HL-60/S4 treated with phorbol 12-myristate 13-acetate at 8.2 ng/mL for 4 days and 3 days (cell line): ENCODE measurements at regions not wholly inside any gene's neighbourhood (a gene's known extent, or its start where the extent isn't known, plus 50 kb on each side); places are given as distances from the start of the nearest gene placed in this dataset.
"Not testable (repeated sequence)": the region's sequence is repeated elsewhere in the genome, so short reads cannot be mapped to it uniquely, and the experiment has no call there.

ENCODE experiments used
- in situ Hi-C: fragments of 300-500 bp; cut with MboI; formaldehyde crosslinking; loops from 2 replicates; pipeline ENCODE4 v1.15.0; 2022; ENCODE audit warnings: low sequenced_read_pairs

DNA sequence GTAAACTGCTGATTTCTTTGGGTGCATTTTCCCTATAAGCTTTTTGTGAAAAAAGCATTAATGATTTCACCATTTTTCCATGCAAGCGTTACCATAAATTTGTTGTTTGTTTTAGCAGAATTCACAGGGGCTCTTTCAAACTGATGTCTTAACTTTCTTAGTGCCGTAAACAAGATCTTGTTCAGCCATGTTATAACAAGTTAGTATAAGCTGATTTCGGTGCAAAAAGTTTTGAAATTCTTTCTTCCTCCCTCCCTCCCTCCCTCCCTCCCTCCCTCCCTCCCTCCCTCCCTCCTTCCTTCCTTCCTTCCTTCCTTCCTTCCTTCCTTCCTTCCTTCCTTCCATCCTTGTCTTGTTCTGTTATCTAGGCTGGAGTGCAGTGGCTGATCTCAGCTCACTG is 71.7 kb upstream of the CHORDC1 start:
- in situ Hi-C loops = no loop called here

- in situ Hi-C loops = no loop called here
These were observed 71.2 kb upstream of the CHORDC1 start for GRCh38 chr11:90294091-90294490.

DNA sequence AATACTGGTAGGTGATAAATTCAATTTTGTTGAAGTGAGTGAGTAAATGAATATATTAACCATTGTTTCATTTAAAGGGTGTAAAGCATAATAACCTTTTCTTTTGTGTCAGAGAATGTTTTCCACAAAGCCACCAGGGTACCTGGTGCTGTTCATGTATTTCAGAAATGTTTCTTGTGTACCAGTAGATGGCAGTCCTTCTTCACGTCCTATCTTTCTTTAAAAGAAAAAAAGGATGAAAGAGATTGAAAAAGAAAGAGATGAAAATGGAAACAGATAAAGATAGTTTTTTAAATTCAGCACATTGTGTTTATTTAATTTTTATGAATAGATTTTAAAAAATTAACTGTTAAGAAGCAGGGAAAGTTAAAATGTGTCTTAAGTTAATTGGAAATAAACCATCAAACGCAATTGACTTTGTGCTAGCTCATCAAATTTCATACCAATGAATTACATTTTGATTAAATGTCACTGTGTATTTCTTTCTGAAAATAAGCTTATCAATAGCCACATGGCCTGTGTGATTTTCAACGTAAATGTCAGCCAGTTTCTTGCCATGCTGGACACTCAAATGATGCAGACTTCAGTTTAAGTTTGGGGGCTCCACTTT is 65.5 kb upstream of the CHORDC1 start:
- in situ Hi-C loops = no loop called here

DNA sequence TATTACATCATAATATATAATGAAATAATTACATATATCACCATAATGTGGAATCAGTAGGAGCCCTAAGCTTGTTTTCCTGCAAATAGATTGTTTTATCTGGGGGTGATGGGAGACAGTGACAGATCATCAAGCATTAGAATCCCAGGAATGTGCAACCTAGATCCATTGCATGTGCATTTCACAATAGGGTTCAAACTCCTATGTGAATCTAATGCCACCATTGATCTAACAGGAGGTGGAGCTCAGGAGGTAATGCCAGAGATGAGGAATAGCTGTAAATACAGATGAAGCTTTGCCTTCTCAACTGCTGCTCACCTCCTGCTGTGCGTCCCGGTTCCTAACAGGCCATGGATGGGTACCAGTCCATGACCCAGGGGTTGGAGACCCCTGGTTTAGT is 63.8 kb upstream of the CHORDC1 start:
- in situ Hi-C loops = no loop called here

DNA sequence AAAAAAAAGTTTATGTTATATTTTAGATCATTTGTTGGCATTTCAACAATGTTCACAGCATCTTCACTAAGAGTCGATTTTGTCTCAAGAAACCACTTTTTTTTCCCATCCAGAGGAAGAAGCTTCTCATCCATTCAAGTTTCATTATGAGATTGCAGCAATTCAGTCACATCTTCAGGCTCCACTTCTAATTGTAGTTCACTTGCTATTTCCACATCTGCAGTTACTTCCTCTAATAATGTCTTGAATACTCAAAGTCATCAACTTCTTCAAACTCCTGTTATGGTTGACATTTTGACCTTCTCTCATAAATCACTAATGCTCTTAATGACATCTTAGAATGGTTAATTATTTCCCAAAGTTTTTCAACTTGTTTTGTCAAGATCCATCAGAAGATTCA is 61.3 kb upstream of the CHORDC1 start:
- in situ Hi-C loops = no loop called here

GRCh38 chr11:90282551-90283071 is 59.8 kb upstream of the CHORDC1 start:
- in situ Hi-C loops = not testable (repeated sequence)

DNA sequence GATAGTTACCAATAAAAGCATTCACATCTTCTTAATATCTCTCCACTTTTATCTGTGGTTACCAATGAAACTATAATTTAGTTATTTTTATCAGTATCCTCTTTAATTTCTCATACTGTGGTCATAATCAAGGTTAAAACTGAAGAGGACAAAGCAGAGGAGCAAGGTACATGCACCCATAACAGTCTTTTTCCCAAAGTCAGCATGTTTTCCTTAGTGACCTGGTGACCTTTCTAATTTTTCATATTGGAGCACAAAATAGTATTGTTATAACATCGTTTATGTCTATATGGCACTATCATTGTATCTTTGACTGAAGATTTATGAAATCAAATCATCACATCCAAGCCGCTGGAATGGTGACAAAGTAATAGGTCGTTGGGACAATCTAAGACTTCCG is 51.5 kb upstream of the CHORDC1 start:
- in situ Hi-C loops = no loop called here
